Large intestine (tissue), 3 donors: ENCODE measurements at regions not wholly inside any gene's neighbourhood (a gene's known extent, or its start where the extent isn't known, plus 50 kb on each side); places are given as distances from the start of the nearest gene placed in this dataset.

Experiments used
- DNase-seq, 2 donors: peaks; one replicate each; pipeline versions ENCODE4 v3.0.0 to v3.0.0-alpha.2; 2013
- H3K27ac ChIP-seq: one replicate; pipeline ENCODE4 v1.5.1; 2013; ENCODE audit warnings: low read length
- H3K27me3 ChIP-seq: 2 replicates; pipeline ENCODE4 v1.6.1; 2013; ENCODE audit warnings: low read length; ENCODE audit not compliant: control insufficient read depth, insufficient read depth
- H3K36me3 ChIP-seq: 2 replicates; pipeline ENCODE4 v1.6.1; 2013; ENCODE audit warnings: low read length; ENCODE audit not compliant: control insufficient read depth, insufficient read depth
- H3K4me1 ChIP-seq: one replicate; pipeline ENCODE4 v1.6.1; 2013; ENCODE audit warnings: low read length; ENCODE audit not compliant: control insufficient read depth, insufficient read depth
- H3K4me3 ChIP-seq: one replicate; pipeline ENCODE4 v1.5.1; 2013; ENCODE audit warnings: low read length
- H3K9me3 ChIP-seq: one replicate; pipeline ENCODE4 v1.6.1; 2013; ENCODE audit warnings: mild to moderate bottlenecking, low read depth, low read length, moderate library complexity; ENCODE audit not compliant: control insufficient read depth
- WGBS: methylation state at CpG from one replicate; pipeline ENCODE4 v1.1.5; 2013; ENCODE audit warnings: low lambda C conversion rate; ENCODE audit not compliant: insufficient coverage; 5-methylcytosine and 5-hydroxymethylcytosine counted together

- WGBS, result no CpG with 5 or more reads among the region's 2 CpGs
- H3K9me3 ChIP-seq, result no peaks in the 10 kb centered on the region
- no peak for DNase-seq
- no peak overlapping the region for H3K4me3 ChIP-seq
- H3K4me1 ChIP-seq, result no peaks in the 10 kb centered on the region
- H3K27me3 ChIP-seq, result no peaks in the 10 kb centered on the region
- no peaks in the 10 kb centered on the region for H3K36me3 ChIP-seq
- no peak overlapping the region for H3K27ac ChIP-seq
Observed at GRCh38 chr10:106310596-106310995, 853.9 kb downstream of the SORCS1 start.

GRCh38 chr10:106309376-106309775 is 855.1 kb downstream of the SORCS1 start:
- no peak overlapping the region for H3K4me3 ChIP-seq
- no peaks in the 10 kb centered on the region for H3K9me3 ChIP-seq
- DNase-seq, result no peak
- no peaks in the 10 kb centered on the region for H3K4me1 ChIP-seq
- no peak overlapping the region for H3K27ac ChIP-seq
- H3K27me3 ChIP-seq, result no peaks in the 10 kb centered on the region
- H3K36me3 ChIP-seq, result no peaks in the 10 kb centered on the region
- whole genome bisulfite sequencing, result 80% methylated on average over 1 of the region's 2 CpGs

- no peak for DNase-seq
- Histone ChIP-seq H3K36me3 (no peaks in the 10 kb centered on the region), H3K4me1 (no peaks in the 10 kb centered on the region), H3K27ac (no peak overlapping the region), H3K4me3 (no peak overlapping the region), H3K9me3 (no peaks in the 10 kb centered on the region), H3K27me3 (no peaks in the 10 kb centered on the region)
- WGBS, result 75% methylated on average over 2 of the region's 2 CpGs
Observed at GRCh38 chr10:106308284-106308683, 856.2 kb downstream of the SORCS1 start.

- no peak for DNase-seq
- 88% methylated on average over 1 of the region's 1 CpG for WGBS
- Histone ChIP-seq H3K9me3 (no peaks in the 10 kb centered on the region), H3K27ac (no peak overlapping the region), H3K4me1 (no peaks in the 10 kb centered on the region), H3K4me3 (no peak overlapping the region), H3K36me3 (no peaks in the 10 kb centered on the region), H3K27me3 (no peaks in the 10 kb centered on the region)
Observed at GRCh38 chr10:106304056-106304455, 860.5 kb downstream of the SORCS1 start.

GRCh38 chr10:106302961-106303360 is 861.5 kb downstream of the SORCS1 start:
- 84% methylated on average over 3 of the region's 4 CpGs for WGBS

GRCh38 chr10:106301146-106301545 is 863.4 kb downstream of the SORCS1 start:
- WGBS, result 70% methylated on average over 1 of the region's 1 CpG
- H3K4me3 ChIP-seq, result no peak overlapping the region
- DNase-seq, result no peak
- no peak overlapping the region for H3K27ac ChIP-seq
- H3K36me3 ChIP-seq, result no peaks in the 10 kb centered on the region
- no peaks in the 10 kb centered on the region for H3K9me3 ChIP-seq
- H3K27me3 ChIP-seq, result no peaks in the 10 kb centered on the region
- no peaks in the 10 kb centered on the region for H3K4me1 ChIP-seq

More at GRCh38 chr10:106302961-106303360, 861.5 kb downstream of the SORCS1 start:
- no peaks in the 10 kb centered on the region for H3K36me3 ChIP-seq
- H3K9me3 ChIP-seq, result no peaks in the 10 kb centered on the region
- H3K4me1 ChIP-seq, result no peaks in the 10 kb centered on the region
- H3K27ac ChIP-seq, result no peak overlapping the region
- H3K4me3 ChIP-seq, result no peak overlapping the region
- H3K27me3 ChIP-seq, result no peaks in the 10 kb centered on the region
- DNase-seq, result no peak

- Histone ChIP-seq H3K27me3 (no peaks in the 10 kb centered on the region), H3K9me3 (no peaks in the 10 kb centered on the region), H3K27ac (no peak overlapping the region), H3K4me3 (no peak overlapping the region), H3K4me1 (no peaks in the 10 kb centered on the region), H3K36me3 (no peaks in the 10 kb centered on the region)
- DNase-seq, result no peak
- no CpG with 5 or more reads among the region's 3 CpGs for WGBS
Observed at GRCh38 chr10:106296750-106297392, 867.6 kb downstream of the SORCS1 start.

GRCh38 chr10:106284802-106285587 is 879.5 kb downstream of the SORCS1 start:
- no peaks in the 10 kb centered on the region for H3K27me3 ChIP-seq
- H3K27ac ChIP-seq, result no peak overlapping the region
- DNase-seq, result no peak
- H3K36me3 ChIP-seq, result no peaks in the 10 kb centered on the region
- no peaks in the 10 kb centered on the region for H3K9me3 ChIP-seq
- H3K4me1 ChIP-seq, result no peaks in the 10 kb centered on the region
- H3K4me3 ChIP-seq, result no peak overlapping the region
- 50% methylated on average over 1 of the region's 4 CpGs for WGBS

- Histone ChIP-seq H3K4me3 (no peak overlapping the region), H3K36me3 (no peaks in the 10 kb centered on the region), H3K9me3 (no peaks in the 10 kb centered on the region), H3K4me1 (no peaks in the 10 kb centered on the region), H3K27me3 (no peaks in the 10 kb centered on the region), H3K27ac (no peak overlapping the region)
- 100% methylated on average over 1 of the region's 7 CpGs for WGBS
- no peak for DNase-seq
Observed at GRCh38 chr10:106280896-106281460, 883.5 kb downstream of the SORCS1 start.

GRCh38 chr10:106278383-106278782 is 886.1 kb downstream of the SORCS1 start:
- Histone ChIP-seq H3K36me3 (no peaks in the 10 kb centered on the region), H3K4me3 (no peak overlapping the region), H3K27me3 (no peaks in the 10 kb centered on the region), H3K27ac (no peak overlapping the region), H3K4me1 (no peaks in the 10 kb centered on the region), H3K9me3 (no peaks in the 10 kb centered on the region)
- DNase-seq, result no peak
- no CpG with 5 or more reads among the region's 1 CpG for WGBS
